H1 (cell line): ENCODE measurements at regions not wholly inside any gene's neighbourhood (a gene's known extent, or its start where the extent isn't known, plus 50 kb on each side); places are given as distances from the start of the nearest gene placed in this dataset.

Experiments used
- CTCF ChIA-PET: fragments of 300-600 bp; sonication (Branson Sonifier 250); formaldehyde crosslinking; loops from one replicate; lab custom pipeline; 2021; ENCODE audit not compliant: partially characterized antibody; lab: Charles Lee
- POLR2A ChIA-PET: fragments of 300-600 bp; sonication (Branson Sonifier 250); formaldehyde crosslinking; loops from one replicate; lab custom pipeline; 2021; ENCODE audit warnings: inconsistent platforms; ENCODE audit not compliant: partially characterized antibody; lab: Charles Lee
- DNase-seq, 2 experiments: peaks; one replicate each; pipeline versions ENCODE4 v3.0.0 to v3.0.0-alpha.2; 2010 to 2022; ENCODE audit warnings: low spot score in 2 of 2, low read depth in 1 of 2, mixed read lengths in 1 of 2
- FAIRE-seq: peaks from 2 replicates; lab custom pipeline; 2011; peaks lifted over from hg19 to GRCh38; lab: Jason Lieb, UNC
- H2AFZ ChIP-seq: 2 replicates; pipeline ENCODE4 v1.8.1; 2012; ENCODE audit warnings: low read length, inconsistent platforms
- H2AK5ac ChIP-seq: 2 replicates; pipeline ENCODE4 v1.6.1; 2013; ENCODE audit warnings: low read depth, low read length
- H2BK120ac ChIP-seq: replicated peaks from 2 replicates; pipeline ENCODE3; 2013; ENCODE audit warnings: low read depth, low read length, inconsistent platforms
- H2BK12ac ChIP-seq: 2 replicates; pipeline ENCODE4 v1.6.1; 2013; ENCODE audit warnings: low read depth, low read length
- H2BK15ac ChIP-seq: 2 replicates; pipeline ENCODE4 v1.6.1; 2013; ENCODE audit warnings: low read length
- H2BK20ac ChIP-seq: 2 replicates; pipeline ENCODE4 v1.6.1; 2013; ENCODE audit warnings: low read length
- H2BK5ac ChIP-seq: 2 replicates; pipeline ENCODE4 v1.6.1; 2013; ENCODE audit warnings: low read depth, low read length
- H3K14ac ChIP-seq: 2 replicates; pipeline ENCODE4 v1.6.1; 2013; ENCODE audit warnings: inconsistent platforms; ENCODE audit not compliant: insufficient read length
- H3K18ac ChIP-seq: 2 replicates; pipeline ENCODE4 v1.6.1; 2013; ENCODE audit warnings: low read length; ENCODE audit errors: extremely low read depth
- H3K23ac ChIP-seq: 2 replicates; pipeline ENCODE4 v1.6.1; 2013; ENCODE audit warnings: inconsistent platforms; ENCODE audit not compliant: insufficient read length
- H3K23me2 ChIP-seq: 2 replicates; pipeline ENCODE4 v1.6.1; 2013; ENCODE audit warnings: low read depth, low read length
- H3K27ac ChIP-seq: 2 replicates; pipeline ENCODE4 v1.6.1; 2011; ENCODE audit warnings: low read depth, low read length, inconsistent platforms
- H3K27me3 ChIP-seq, 4 experiments: replicated peaks in 1 of 4; 1 replicate in 1 of 4; 2 replicates in 3 of 4; pipeline versions ENCODE4 v1.6.1 to v1.8.1; 2011 to 2013; ENCODE audit warnings: low read length in 3 of 4, mild to moderate bottlenecking in 3 of 4, inconsistent platforms in 2 of 4, mixed read lengths in 2 of 4, moderate library complexity in 1 of 4; ENCODE audit not compliant: control insufficient read depth in 3 of 4, insufficient read depth in 3 of 4; ENCODE audit errors: extremely low read depth in 1 of 4
- H3K36me3 ChIP-seq, 4 experiments: 2 replicates each; pipeline versions ENCODE4 v1.6.1 to v1.8.1; 2011 to 2013; ENCODE audit warnings: mild to moderate bottlenecking in 4 of 4, low read length in 3 of 4, moderate library complexity in 2 of 4, control low read depth in 1 of 4, inconsistent platforms in 1 of 4; ENCODE audit not compliant: insufficient read depth in 4 of 4, control insufficient read depth in 2 of 4
- H3K4ac ChIP-seq: replicated peaks from 2 replicates; pipeline ENCODE3; 2013; ENCODE audit warnings: low read length, low read depth, mixed read lengths, inconsistent platforms; ENCODE audit not compliant: insufficient read length
- H3K4me1 ChIP-seq, 4 experiments: replicated peaks in 1 of 4; 1 replicate in 1 of 4; 2 replicates in 3 of 4; pipeline versions ENCODE4 v1.6.1 to v1.8.1; 2011 to 2013; ENCODE audit warnings: low read length in 3 of 4, inconsistent platforms in 2 of 4, mixed read lengths in 1 of 4; ENCODE audit not compliant: insufficient read depth in 4 of 4, control insufficient read depth in 3 of 4
- H3K4me2 ChIP-seq, 2 experiments: 2 replicates each; pipeline versions ENCODE4 v1.6.1 to v1.8.1; 2011 to 2013; ENCODE audit warnings: low read depth in 2 of 2, low read length in 2 of 2, control low read depth in 1 of 2, inconsistent platforms in 1 of 2, mild to moderate bottlenecking in 1 of 2; ENCODE audit not compliant: insufficient read depth in 1 of 2
- H3K4me3 ChIP-seq, 4 experiments: fragments of 200-600, 300-600 bp in 1 of 4; sonication (generic), shearing (Covaris generic), sonication (Bioruptor Twin) in 1 of 4; 2 replicates each; pipeline versions ENCODE4 v1.5.1 to v1.8.1; 2011 to 2016; ENCODE audit warnings: low read length in 4 of 4, low read depth in 3 of 4, control low read depth in 2 of 4, inconsistent platforms in 2 of 4, mild to moderate bottlenecking in 2 of 4, mixed read lengths in 1 of 4, moderate library complexity in 1 of 4; ENCODE audit not compliant: insufficient read depth in 2 of 4; ENCODE audit errors: extremely low read depth in 1 of 4
- H3K56ac ChIP-seq: replicated peaks from 2 replicates; pipeline ENCODE3; 2013; ENCODE audit warnings: low read depth, mild to moderate bottlenecking, mixed read lengths, low read length, inconsistent platforms; ENCODE audit not compliant: insufficient read length
- H3K79me1 ChIP-seq: 2 replicates; pipeline ENCODE4 v1.6.1; 2013; ENCODE audit warnings: low read depth, low read length, control low read depth
- H3K79me2 ChIP-seq, 2 experiments: 2 replicates each; pipeline versions ENCODE4 v1.6.1 to v1.8.1; 2012 to 2013; ENCODE audit warnings: low read length in 2 of 2, mild to moderate bottlenecking in 2 of 2, inconsistent platforms in 1 of 2; ENCODE audit not compliant: insufficient read depth in 2 of 2, control insufficient read depth in 1 of 2
- H3K9ac ChIP-seq, 4 experiments: replicated peaks in 1 of 4; 1 replicate in 1 of 4; 2 replicates in 3 of 4; pipeline versions ENCODE4 v1.6.1 to v1.8.1; 2011 to 2013; ENCODE audit warnings: low read depth in 3 of 4, low read length in 3 of 4, control low read depth in 2 of 4, mild to moderate bottlenecking in 2 of 4, moderate library complexity in 2 of 4, inconsistent platforms in 1 of 4; ENCODE audit errors: extremely low read depth in 1 of 4
- H3K9me3 ChIP-seq, 2 experiments: 2 replicates each; pipeline versions ENCODE4 v1.6.1 to v1.8.1; 2012 to 2013; ENCODE audit warnings: mild to moderate bottlenecking in 2 of 2, moderate library complexity in 2 of 2, control low read depth in 1 of 2, inconsistent platforms in 1 of 2, low read depth in 1 of 2, low read length in 1 of 2, mixed read lengths in 1 of 2; ENCODE audit not compliant: insufficient read depth in 2 of 2
- H4K20me1 ChIP-seq, 2 experiments: replicated peaks in 1 of 2; 2 replicates each; pipeline versions ENCODE3 to v1.8.1; 2011 to 2013; ENCODE audit warnings: inconsistent platforms in 2 of 2, low read length in 2 of 2, mild to moderate bottlenecking in 1 of 2; ENCODE audit not compliant: insufficient read depth in 2 of 2, control insufficient read depth in 1 of 2
- H4K5ac ChIP-seq: 2 replicates; pipeline ENCODE4 v1.6.1; 2013; ENCODE audit warnings: low read length, low read depth, mixed read lengths, inconsistent platforms; ENCODE audit not compliant: insufficient read length
- H4K8ac ChIP-seq: 2 replicates; pipeline ENCODE4 v1.8.0; 2013; ENCODE audit warnings: mild to moderate bottlenecking, moderate library complexity, low read length, inconsistent platforms; ENCODE audit not compliant: insufficient read depth; ENCODE audit errors: extremely low read depth
- H4K91ac ChIP-seq: replicated peaks from 2 replicates; pipeline ENCODE3; 2013; ENCODE audit warnings: low read length, mixed read lengths, inconsistent platforms; ENCODE audit not compliant: insufficient read length
- KDM4A ChIP-seq: IDR thresholded peaks from one replicate; pipeline ENCODE4 v1.7.1; 2012; ENCODE audit warnings: low read depth, mild to moderate bottlenecking, moderate library complexity, low read length, inconsistent platforms; ENCODE audit not compliant: severe bottlenecking
- KDM5A ChIP-seq: fragments of 200-600 bp; IDR thresholded peaks from 2 replicates; pipeline ENCODE4 v1.7.1; 2012; ENCODE audit warnings: mild to moderate bottlenecking, low read length, inconsistent platforms, mixed read lengths
- MAX ChIP-seq: IDR thresholded peaks from 2 replicates; pipeline ENCODE4 v1.6.1; 2012; ENCODE audit warnings: inconsistent platforms
- POU5F1 ChIP-seq: IDR thresholded peaks from 2 replicates; pipeline ENCODE4 v1.6.1; 2011; ENCODE audit warnings: low read depth, mild to moderate bottlenecking, low read length, moderate library complexity
- SP4 ChIP-seq: IDR thresholded peaks from 2 replicates; pipeline ENCODE4 v1.6.1; 2012; ENCODE audit warnings: low read length, inconsistent platforms
- WGBS, 2 experiments: shearing (Covaris generic) in 1 of 2; methylation state at CpG; one replicate each; pipeline versions ENCODE4 v1.1.6 to v1.1.7; 2013 to 2015; ENCODE audit warnings: low lambda C conversion rate in 2 of 2, mixed read lengths in 2 of 2, inconsistent platforms in 1 of 2, low coverage in 1 of 2, missing lambda C conversion rate in 1 of 2; ENCODE audit not compliant: insufficient replicate concordance in 2 of 2, insufficient coverage in 1 of 2, insufficient read length in 1 of 2; ENCODE audit errors: extremely low coverage in 1 of 2, missing lambda C conversion rate in 1 of 2; 5-methylcytosine and 5-hydroxymethylcytosine counted together

- no peak overlapping the region for H2BK20ac ChIP-seq
- H2BK5ac ChIP-seq = no peak overlapping the region
- no peak overlapping the region for H2AK5ac ChIP-seq
- H3K4me1 ChIP-seq = peaks cover 0 to 8% (median 3%) of the 10 kb centered on the region in 4 experiments; a peak in 5 of 7 replicates
- no peak overlapping the region for H4K91ac ChIP-seq
- H2BK120ac ChIP-seq = no peak overlapping the region
- no peak overlapping the region for H3K4me3 ChIP-seq
- H3K36me3 ChIP-seq = no peaks in the 10 kb centered on the region
- H2BK12ac ChIP-seq = no peak overlapping the region
- ChIA-PET CTCF (no interaction called here), POLR2A (no interaction called here)
- WGBS, 2 experiments = 93% methylated on average over 2 of the region's 2 CpGs; no CpG with 5 or more reads in 1 of the 2 experiments
- H3K9me3 ChIP-seq = no peaks in the 10 kb centered on the region
- no peak overlapping the region for H3K56ac ChIP-seq
- no peak overlapping the region for H4K8ac ChIP-seq
- H3K23me2 ChIP-seq = no peaks in the 10 kb centered on the region
- H2AFZ ChIP-seq = no peak overlapping the region
- H3K27ac ChIP-seq = no peak overlapping the region
- no peak overlapping the region for H4K5ac ChIP-seq
- FAIRE-seq (no peak), DNase-seq (no peak)
- H3K14ac ChIP-seq = no peak overlapping the region
- no peak overlapping the region for H3K4ac ChIP-seq
- no peak overlapping the region for H3K23ac ChIP-seq
- no peaks in the 10 kb centered on the region; a peak in 1 of 7 replicates for H3K27me3 ChIP-seq
- no peak overlapping the region for H3K4me2 ChIP-seq
- no peaks in the 10 kb centered on the region for H3K79me1 ChIP-seq
- H3K9ac ChIP-seq = no peak overlapping the region
- no peaks in the 10 kb centered on the region for H4K20me1 ChIP-seq
- H2BK15ac ChIP-seq = no peak overlapping the region
- H3K18ac ChIP-seq = no peak overlapping the region
- no peaks in the 10 kb centered on the region for H3K79me2 ChIP-seq
- TF ChIP-seq KDM4A (no peak), MAX (no peak), KDM5A (no peak), POU5F1 (no peak), SP4 (no peak)
Measured at GRCh38 chr2:217332417-217332791, 472.5 kb upstream of the TNP1 start.
